AG10803 (cell line): ENCODE measurements at regions not wholly inside any gene's neighbourhood (a gene's known extent, or its start where the extent isn't known, plus 50 kb on each side); places are given as distances from the start of the nearest gene placed in this dataset.

Experiments used
- DNase-seq: peaks from one replicate; pipeline ENCODE4 v3.0.0; 2010; ENCODE audit warnings: low read depth
- H3K4me3 ChIP-seq: 2 replicates; pipeline ENCODE4 v1.5.1; 2011; ENCODE audit warnings: mild to moderate bottlenecking, low read length, control low read depth
- TF ChIP-seq, protein P1 (sequence below): conservative IDR thresholded peaks from 2 replicates; pipeline ENCODE4 v1.5.1; 2011; ENCODE audit warnings: mild to moderate bottlenecking, low read length, control low read depth, inconsistent platforms

DNA sequence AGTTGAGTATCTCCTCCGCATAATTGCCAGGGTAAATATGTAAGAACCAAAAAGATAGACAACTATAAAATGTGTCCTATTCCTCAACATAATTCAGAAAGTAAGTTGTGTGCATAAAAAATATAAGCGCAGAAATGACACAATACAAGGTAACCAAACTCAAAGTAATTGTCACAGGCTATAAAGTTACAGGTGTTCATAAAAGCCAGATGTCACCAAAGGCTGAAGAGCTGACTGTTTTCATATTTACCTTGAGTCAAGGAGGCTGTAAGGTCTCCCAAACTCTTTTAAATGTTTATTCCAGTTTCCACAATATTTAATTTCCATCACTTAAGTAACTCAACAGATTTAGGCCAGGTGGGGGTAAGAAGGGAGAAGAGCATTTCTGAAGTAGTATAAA lies 192.2 kb upstream of the MARCKS start:
- no peak overlapping the region for H3K4me3 ChIP-seq

DNA sequence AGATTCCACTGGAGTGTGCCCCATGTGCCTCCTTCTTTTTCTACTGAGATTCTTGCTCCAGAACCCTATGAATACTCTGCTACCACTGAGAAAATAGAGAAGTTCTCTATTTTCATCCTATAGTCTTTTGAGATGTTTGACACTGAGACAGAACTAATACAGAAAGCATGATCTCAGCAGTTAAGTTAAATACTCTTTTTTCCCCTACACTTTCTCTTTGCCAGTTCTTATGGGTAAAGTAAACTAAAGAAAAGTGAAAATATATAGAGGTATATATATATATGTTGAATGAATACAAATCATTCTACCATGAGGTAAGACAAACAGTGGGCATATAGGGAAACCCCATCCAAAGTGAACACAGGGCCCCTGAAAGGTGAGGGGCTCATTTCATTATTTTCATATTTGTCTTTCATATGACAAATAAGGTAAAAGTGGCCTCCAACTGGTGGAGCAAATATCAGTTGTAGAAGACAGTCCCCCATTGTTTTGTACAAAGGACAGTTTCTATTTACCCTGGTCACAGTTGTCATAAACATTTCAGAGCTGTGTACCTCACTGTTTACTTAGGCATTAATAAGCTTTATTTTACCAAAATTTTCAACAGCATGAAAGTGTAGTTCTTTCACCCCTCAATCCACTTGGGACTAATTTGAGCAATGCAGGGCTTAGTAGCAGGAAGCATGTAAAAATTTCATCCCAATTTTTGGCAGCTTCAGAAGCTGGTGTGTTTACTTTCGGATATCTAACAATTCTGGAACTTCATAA lies 188.3 kb upstream of the MARCKS start:
- peak; percentile 13 for DNase-seq
- TF ChIP-seq, protein P1, sequence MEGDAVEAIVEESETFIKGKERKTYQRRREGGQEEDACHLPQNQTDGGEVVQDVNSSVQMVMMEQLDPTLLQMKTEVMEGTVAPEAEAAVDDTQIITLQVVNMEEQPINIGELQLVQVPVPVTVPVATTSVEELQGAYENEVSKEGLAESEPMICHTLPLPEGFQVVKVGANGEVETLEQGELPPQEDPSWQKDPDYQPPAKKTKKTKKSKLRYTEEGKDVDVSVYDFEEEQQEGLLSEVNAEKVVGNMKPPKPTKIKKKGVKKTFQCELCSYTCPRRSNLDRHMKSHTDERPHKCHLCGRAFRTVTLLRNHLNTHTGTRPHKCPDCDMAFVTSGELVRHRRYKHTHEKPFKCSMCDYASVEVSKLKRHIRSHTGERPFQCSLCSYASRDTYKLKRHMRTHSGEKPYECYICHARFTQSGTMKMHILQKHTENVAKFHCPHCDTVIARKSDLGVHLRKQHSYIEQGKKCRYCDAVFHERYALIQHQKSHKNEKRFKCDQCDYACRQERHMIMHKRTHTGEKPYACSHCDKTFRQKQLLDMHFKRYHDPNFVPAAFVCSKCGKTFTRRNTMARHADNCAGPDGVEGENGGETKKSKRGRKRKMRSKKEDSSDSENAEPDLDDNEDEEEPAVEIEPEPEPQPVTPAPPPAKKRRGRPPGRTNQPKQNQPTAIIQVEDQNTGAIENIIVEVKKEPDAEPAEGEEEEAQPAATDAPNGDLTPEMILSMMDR, result no peak
- no peak overlapping the region for H3K4me3 ChIP-seq

More for the DNA sequence above, 192.2 kb upstream of the MARCKS start:
- no peak for DNase-seq
- TF ChIP-seq, protein P1, result no peak

DNA sequence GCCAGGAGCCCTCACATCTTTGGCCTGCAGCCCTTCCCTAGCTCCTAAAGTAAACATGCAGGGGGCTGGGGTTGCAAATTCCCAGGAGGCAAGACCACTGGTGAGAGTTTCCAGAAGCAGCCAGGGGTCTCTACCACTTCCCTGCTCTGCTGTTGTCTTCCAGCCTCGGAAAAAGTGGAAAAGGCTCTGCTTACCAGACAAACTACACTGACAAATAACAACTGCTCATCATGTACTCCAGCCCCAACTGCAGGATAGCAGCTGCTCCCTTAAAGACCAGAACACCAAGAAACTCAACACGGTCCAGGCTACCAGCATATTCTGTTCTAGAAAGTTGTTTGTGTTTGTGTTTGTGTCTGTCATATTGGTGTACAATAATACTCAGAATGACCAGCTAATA lies 187.5 kb upstream of the MARCKS start:
- TF ChIP-seq, protein P1, result no peak

DNA sequence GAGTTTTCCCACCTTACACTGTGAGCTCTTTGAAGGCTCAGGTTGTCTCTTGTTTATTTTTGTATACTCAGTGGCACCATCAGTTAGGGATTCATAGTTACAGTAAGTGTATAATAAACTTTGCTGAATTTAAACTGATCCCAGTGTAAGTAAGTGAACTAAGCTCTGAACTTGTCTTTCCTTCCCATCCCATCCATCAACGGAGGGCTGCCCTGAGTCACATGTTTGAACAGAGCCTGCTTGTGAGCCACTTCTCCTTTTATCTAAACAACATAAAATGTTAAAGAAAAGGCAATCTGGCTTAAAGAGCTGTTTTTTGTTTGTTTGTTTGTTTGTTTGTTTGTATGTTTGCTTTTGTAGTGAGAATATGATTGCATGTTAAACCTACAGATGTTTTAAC lies 185.7 kb upstream of the MARCKS start:
- DNase-seq, result no peak
- TF ChIP-seq, protein P1, result no peak
- H3K4me3 ChIP-seq, result no peak overlapping the region

More for the DNA sequence above, 187.5 kb upstream of the MARCKS start:
- no peak overlapping the region for H3K4me3 ChIP-seq
- DNase-seq, result no peak

DNA sequence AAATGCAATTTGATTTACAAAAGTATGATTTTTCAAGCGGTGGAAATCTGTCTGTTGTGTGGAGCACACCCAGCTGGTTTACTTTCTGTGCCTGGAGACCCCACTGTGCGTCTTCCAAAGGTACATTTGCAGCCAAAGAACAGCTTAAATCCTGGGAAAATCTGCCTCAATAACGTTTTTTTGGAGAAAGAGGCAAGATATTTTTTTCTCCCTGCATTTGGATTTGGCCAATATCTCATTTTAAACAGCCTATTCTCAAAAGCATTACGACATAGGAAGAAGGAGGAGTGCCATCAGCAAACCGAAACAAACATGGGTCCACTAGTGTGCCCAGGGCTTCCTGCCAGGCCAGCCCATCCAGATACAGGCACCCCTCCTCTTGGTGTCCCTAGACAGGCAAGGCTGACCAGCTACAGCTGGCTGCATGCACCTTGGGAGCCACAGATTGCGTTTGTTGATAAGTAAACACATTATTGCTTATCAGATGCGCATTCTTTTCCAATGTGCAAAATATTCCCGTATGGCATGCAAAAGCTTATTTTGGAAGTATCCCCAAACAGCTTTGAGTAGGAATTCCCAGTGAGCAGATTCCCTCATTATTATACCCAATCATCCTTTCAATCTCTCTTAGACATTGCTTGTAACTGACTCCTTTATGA lies 184.5 kb upstream of the MARCKS start:
- peak; percentile 78 for DNase-seq
- H3K4me3 ChIP-seq, result peak overlapping the region; percentile 54
- TF ChIP-seq, protein P1, result no peak

DNA sequence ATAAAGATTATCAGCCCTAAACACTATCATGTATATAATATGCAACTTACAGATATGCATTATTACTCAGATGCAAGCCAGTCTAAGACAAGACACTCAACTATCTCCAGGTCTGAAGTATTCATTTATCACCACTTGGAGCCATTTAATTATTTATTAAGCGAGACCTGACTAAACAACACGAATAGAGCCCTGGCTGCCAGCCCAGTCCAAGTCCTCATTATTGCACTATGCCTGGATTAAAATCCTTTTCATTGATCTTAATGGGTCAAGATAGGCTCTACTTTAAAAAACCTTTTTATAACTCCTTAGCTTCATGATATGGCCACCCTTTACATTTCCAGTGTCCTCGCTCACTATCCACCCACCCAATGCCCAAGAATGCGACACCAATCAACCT lies 183.1 kb upstream of the MARCKS start:
- no peak overlapping the region for H3K4me3 ChIP-seq
- DNase-seq, result no peak
- TF ChIP-seq, protein P1, result no peak

DNA sequence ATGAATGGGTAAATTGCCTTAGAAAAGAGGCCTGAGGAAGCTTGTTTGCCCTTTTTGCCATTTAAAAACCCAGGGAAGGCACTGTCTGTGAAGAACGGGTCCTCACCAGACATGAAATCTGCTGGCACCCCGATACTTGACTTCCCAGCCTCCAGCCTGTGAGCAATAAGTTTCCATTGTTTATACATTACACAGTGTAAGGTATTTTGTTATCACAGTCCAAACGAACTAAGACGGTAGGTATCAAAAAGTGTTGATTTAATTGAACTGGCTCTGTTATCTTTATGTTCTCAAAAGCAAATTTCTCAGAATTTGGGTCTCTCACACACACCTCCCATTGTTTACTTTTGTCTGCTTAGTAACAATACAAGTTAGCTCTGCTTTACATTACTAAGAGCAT lies 181.1 kb upstream of the MARCKS start:
- no peak for DNase-seq
- TF ChIP-seq, protein P1, result no peak
- H3K4me3 ChIP-seq, result no peak overlapping the region
